Astrocyte (in vitro differentiated cells and primary cell): ENCODE measurements at regions not wholly inside any gene's neighbourhood (a gene's known extent, or its start where the extent isn't known, plus 50 kb on each side); places are given as distances from the start of the nearest gene placed in this dataset.

ENCODE experiments used
- DNase-seq: peaks from one replicate; pipeline ENCODE4 v3.0.0-alpha.2; 2010; ENCODE audit warnings: low read depth
- FAIRE-seq: peaks from 2 replicates; lab custom pipeline; 2011; peaks lifted over from hg19 to GRCh38; lab: Jason Lieb, UNC
- H2AFZ ChIP-seq: 2 replicates; pipeline ENCODE4 v1.6.0; 2012; ENCODE audit warnings: low read depth, low read length, inconsistent platforms
- H3K27ac ChIP-seq: 2 replicates; pipeline ENCODE4 v1.5.1; 2011; ENCODE audit warnings: low read depth, low read length, inconsistent platforms
- H3K27me3 ChIP-seq: 2 replicates; pipeline ENCODE4 v1.6.0; 2011; ENCODE audit warnings: low read length, inconsistent platforms; ENCODE audit not compliant: insufficient read depth
- H3K36me3 ChIP-seq: 2 replicates; pipeline ENCODE4 v1.5.1; 2011; ENCODE audit warnings: low read length, inconsistent platforms; ENCODE audit not compliant: insufficient read depth
- H3K4me1 ChIP-seq: 2 replicates; pipeline ENCODE4 v1.5.1; 2011; ENCODE audit warnings: low read length, inconsistent platforms; ENCODE audit not compliant: insufficient read depth
- H3K4me2 ChIP-seq: 2 replicates; pipeline ENCODE4 v1.6.0; 2012; ENCODE audit warnings: low read length, inconsistent platforms
- H3K4me3 ChIP-seq: 2 replicates; pipeline ENCODE4 v1.5.1; 2011; ENCODE audit warnings: low read depth, mild to moderate bottlenecking, low read length, inconsistent platforms; ENCODE audit not compliant: insufficient read depth
- H3K79me2 ChIP-seq: 2 replicates; pipeline ENCODE4 v1.6.0; 2012; ENCODE audit warnings: mild to moderate bottlenecking, low read length, inconsistent platforms; ENCODE audit not compliant: insufficient read depth
- H3K9ac ChIP-seq: 2 replicates; pipeline ENCODE4 v1.6.0; 2012; ENCODE audit warnings: mild to moderate bottlenecking, low read length, inconsistent platforms
- H3K9me3 ChIP-seq: 2 replicates; pipeline ENCODE4 v1.5.1; 2012; ENCODE audit warnings: low read depth, mild to moderate bottlenecking, low read length, inconsistent platforms; ENCODE audit not compliant: insufficient read depth
- H4K20me1 ChIP-seq: 2 replicates; pipeline ENCODE4 v1.6.0; 2012; ENCODE audit warnings: low read length, inconsistent platforms; ENCODE audit not compliant: insufficient read depth
- H3K27ac Mint-ChIP-seq: one replicate; pipeline ENCODE4 v1.8.0; 2021; ENCODE audit warnings: mild to moderate bottlenecking, mixed read lengths; ENCODE audit not compliant: unreplicated experiment
- H3K27me3 Mint-ChIP-seq: one replicate; pipeline ENCODE4 v1.8.0; 2021; ENCODE audit warnings: low read depth, mixed read lengths; ENCODE audit not compliant: unreplicated experiment
- H3K36me3 Mint-ChIP-seq: one replicate; pipeline ENCODE4 v1.8.0; 2021; ENCODE audit warnings: low read depth, mixed read lengths; ENCODE audit not compliant: unreplicated experiment
- H3K4me1 Mint-ChIP-seq: one replicate; pipeline ENCODE4 v1.8.0; 2021; ENCODE audit warnings: low read depth, mixed read lengths; ENCODE audit not compliant: unreplicated experiment
- H3K4me3 Mint-ChIP-seq: one replicate; pipeline ENCODE4 v1.8.0; 2021; ENCODE audit warnings: mild to moderate bottlenecking, moderate library complexity, mixed read lengths; ENCODE audit not compliant: unreplicated experiment
- H3K9me3 Mint-ChIP-seq: one replicate; pipeline ENCODE4 v1.8.0; 2021; ENCODE audit warnings: mild to moderate bottlenecking, mixed read lengths; ENCODE audit not compliant: unreplicated experiment
- EZH2 ChIP-seq: IDR thresholded peaks from 2 replicates; pipeline ENCODE4 v1.6.1; 2012; ENCODE audit warnings: mild to moderate bottlenecking, low read length, inconsistent platforms; ENCODE audit not compliant: insufficient read depth
- TF ChIP-seq, protein P1 (sequence below): IDR thresholded peaks from 2 replicates; pipeline ENCODE4 v1.5.1; 2011; ENCODE audit warnings: low read depth, mild to moderate bottlenecking, inconsistent platforms, low read length, moderate library complexity; ENCODE audit not compliant: insufficient read depth

DNA sequence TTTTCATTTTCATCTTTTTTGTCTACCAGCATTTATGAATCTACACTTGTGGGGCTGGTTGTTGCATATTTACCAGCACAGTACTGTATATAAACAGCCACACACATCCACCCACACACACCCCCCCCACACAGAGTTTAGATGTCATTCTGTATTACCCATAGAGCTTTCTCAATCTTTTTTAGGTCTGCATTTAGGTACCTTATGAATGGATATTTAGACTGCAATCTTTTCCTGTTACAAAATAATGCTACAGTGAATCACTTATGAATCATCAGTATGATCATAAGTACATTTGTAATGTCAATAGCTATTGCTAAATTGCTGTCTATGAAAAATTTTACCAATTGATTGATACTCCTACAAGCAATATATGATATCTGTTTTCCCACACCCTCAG lies 67.3 kb upstream of the STK38L start:
- Histone ChIP-seq H3K4me3 (peak overlapping the region; percentile 9), H3K9ac (peak overlapping the region; percentile 72), H4K20me1 (no peaks in the 10 kb centered on the region), H3K4me2 (peak overlapping the region; percentile 53), H3K27ac (peak overlapping the region; percentile 98), H2AFZ (no peak overlapping the region), H3K4me1 (peaks cover 56% of the 10 kb centered on the region), H3K9me3 (no peaks in the 10 kb centered on the region), H3K36me3 (no peaks in the 10 kb centered on the region), H3K27me3 (no peaks in the 10 kb centered on the region), H3K79me2 (no peaks in the 10 kb centered on the region)
- no peaks in the 10 kb centered on the region for H3K36me3 Mint-ChIP-seq
- peak overlapping the region; percentile 99 for H3K27ac Mint-ChIP-seq
- peaks cover 3% of the 10 kb centered on the region for H3K9me3 Mint-ChIP-seq
- peaks cover 61% of the 10 kb centered on the region for H3K4me1 Mint-ChIP-seq
- no peak for TF ChIP-seq EZH2
- TF ChIP-seq, protein P1, sequence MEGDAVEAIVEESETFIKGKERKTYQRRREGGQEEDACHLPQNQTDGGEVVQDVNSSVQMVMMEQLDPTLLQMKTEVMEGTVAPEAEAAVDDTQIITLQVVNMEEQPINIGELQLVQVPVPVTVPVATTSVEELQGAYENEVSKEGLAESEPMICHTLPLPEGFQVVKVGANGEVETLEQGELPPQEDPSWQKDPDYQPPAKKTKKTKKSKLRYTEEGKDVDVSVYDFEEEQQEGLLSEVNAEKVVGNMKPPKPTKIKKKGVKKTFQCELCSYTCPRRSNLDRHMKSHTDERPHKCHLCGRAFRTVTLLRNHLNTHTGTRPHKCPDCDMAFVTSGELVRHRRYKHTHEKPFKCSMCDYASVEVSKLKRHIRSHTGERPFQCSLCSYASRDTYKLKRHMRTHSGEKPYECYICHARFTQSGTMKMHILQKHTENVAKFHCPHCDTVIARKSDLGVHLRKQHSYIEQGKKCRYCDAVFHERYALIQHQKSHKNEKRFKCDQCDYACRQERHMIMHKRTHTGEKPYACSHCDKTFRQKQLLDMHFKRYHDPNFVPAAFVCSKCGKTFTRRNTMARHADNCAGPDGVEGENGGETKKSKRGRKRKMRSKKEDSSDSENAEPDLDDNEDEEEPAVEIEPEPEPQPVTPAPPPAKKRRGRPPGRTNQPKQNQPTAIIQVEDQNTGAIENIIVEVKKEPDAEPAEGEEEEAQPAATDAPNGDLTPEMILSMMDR, result no peak
- H3K27me3 Mint-ChIP-seq, result no peaks in the 10 kb centered on the region
- peak overlapping the region; percentile 2 for H3K4me3 Mint-ChIP-seq
- DNase-seq (peak; percentile 75), FAIRE-seq (peak; percentile 98)

DNA sequence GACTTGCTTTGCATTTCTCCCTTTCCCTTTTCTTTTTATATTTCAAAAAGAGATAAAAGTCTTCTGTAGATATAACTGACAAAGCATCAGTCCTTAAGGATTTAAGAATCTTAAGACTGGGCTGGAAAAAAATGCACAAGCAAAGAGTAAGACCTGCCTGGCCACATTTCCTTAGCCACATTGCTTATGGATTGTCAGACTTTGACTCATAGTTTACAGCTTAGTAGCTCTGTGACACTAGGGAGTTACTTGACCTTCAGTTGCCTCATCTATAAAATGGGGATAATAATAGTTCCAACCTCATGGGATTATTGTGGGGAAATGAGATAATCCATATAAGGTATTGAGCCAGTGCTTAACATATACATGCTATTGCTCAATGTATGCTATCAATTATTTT lies 66.4 kb upstream of the STK38L start:
- H3K36me3 ChIP-seq, result no peaks in the 10 kb centered on the region
- H2AFZ ChIP-seq, result no peak overlapping the region
- DNase-seq, result peak; percentile 93
- H3K27me3 ChIP-seq, result no peaks in the 10 kb centered on the region
- peak overlapping the region; percentile 98 for H3K27ac ChIP-seq
- no peaks in the 10 kb centered on the region for H3K9me3 Mint-ChIP-seq
- peaks cover 58% of the 10 kb centered on the region for H3K4me1 ChIP-seq
- H4K20me1 ChIP-seq, result no peaks in the 10 kb centered on the region
- peaks cover 57% of the 10 kb centered on the region for H3K4me1 Mint-ChIP-seq
- TF ChIP-seq, protein P1, result no peak
- no peak for TF ChIP-seq EZH2
- H3K9ac ChIP-seq, result peak overlapping the region; percentile 72
- H3K79me2 ChIP-seq, result no peaks in the 10 kb centered on the region
- no peaks in the 10 kb centered on the region for H3K36me3 Mint-ChIP-seq
- FAIRE-seq, result peak; percentile 52
- H3K4me2 ChIP-seq, result peak overlapping the region; percentile 53
- H3K4me3 Mint-ChIP-seq, result no peak overlapping the region
- H3K4me3 ChIP-seq, result peak overlapping the region; percentile 9
- H3K27me3 Mint-ChIP-seq, result no peaks in the 10 kb centered on the region
- peak overlapping the region; percentile 99 for H3K27ac Mint-ChIP-seq
- H3K9me3 ChIP-seq, result no peaks in the 10 kb centered on the region

DNA sequence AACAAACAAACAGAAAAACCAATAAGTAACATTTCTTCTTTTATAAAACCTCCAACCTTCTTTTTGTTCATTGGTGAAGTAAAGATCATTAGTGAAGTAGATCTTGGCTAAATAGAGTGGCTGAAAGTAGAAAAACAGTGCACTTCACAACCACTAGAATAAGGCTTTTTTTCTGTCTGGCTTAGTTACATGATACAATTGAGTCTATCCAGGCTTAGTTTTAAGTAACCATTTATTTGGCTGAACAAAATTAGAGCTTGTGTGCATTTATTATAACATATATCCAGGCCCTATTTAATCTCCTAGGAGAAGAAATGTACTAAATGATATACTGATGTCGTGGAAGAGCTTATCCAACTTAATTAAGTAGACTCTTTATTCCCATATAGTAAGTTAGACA lies 65.8 kb upstream of the STK38L start:
- no peak for DNase-seq

More for the DNA sequence above, 65.8 kb upstream of the STK38L start:
- no peaks in the 10 kb centered on the region for H3K36me3 Mint-ChIP-seq
- Histone ChIP-seq H3K27me3 (no peaks in the 10 kb centered on the region), H3K4me2 (peak overlapping the region; percentile 73), H3K36me3 (no peaks in the 10 kb centered on the region), H3K9ac (peak overlapping the region; percentile 84), H4K20me1 (no peaks in the 10 kb centered on the region), H3K9me3 (no peaks in the 10 kb centered on the region), H3K27ac (peak overlapping the region; percentile 98), H3K4me3 (no peak overlapping the region), H2AFZ (no peak overlapping the region), H3K79me2 (no peaks in the 10 kb centered on the region), H3K4me1 (peaks cover 58% of the 10 kb centered on the region)
- no peak for FAIRE-seq
- no peaks in the 10 kb centered on the region for H3K9me3 Mint-ChIP-seq
- H3K27ac Mint-ChIP-seq, result peak overlapping the region; percentile 99
- TF ChIP-seq, protein P1, result no peak
- no peak for TF ChIP-seq EZH2
- peak overlapping the region; percentile 32 for H3K4me3 Mint-ChIP-seq
- peaks cover 57% of the 10 kb centered on the region for H3K4me1 Mint-ChIP-seq
- no peaks in the 10 kb centered on the region for H3K27me3 Mint-ChIP-seq
